SKM-1 treated with dmso at 0.1 percent for 144 hours (cell line): ENCODE measurements at regions not wholly inside any gene's neighbourhood (a gene's known extent, or its start where the extent isn't known, plus 50 kb on each side); places are given as distances from the start of the nearest gene placed in this dataset.

Experiments
- DNase-seq: peaks from one replicate; lab custom pipeline; 2025; ENCODE audit not compliant: unreplicated experiment; lab: John Stamatoyannopoulos, UW

DNA sequence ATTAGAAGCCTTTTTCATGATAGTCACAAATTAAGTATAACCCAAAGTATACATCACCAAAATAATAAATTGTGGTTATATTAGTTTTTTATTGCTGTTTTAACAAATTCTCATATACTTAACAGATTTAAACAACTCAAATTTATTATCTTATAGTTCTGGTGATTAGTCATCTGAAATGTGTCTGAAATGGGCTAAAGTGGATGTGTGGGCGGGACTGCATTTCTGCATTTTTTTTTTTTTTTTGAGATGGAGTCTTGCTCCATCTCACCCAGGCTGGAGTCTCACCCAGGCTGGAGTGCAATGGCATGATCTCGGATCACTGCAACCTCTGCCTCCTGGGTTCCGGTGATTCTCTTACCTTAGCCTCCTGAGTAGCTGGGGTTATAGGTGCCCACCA, 891.5 kb upstream of the CELF2 start:
- DNase-seq, result no peak

GRCh38 chr10:10128387-10128786, 889.3 kb upstream of the CELF2 start:
- no peak for DNase-seq

GRCh38 chr10:10130686-10131085, 887.0 kb upstream of the CELF2 start:
- DNase-seq, result no peak

GRCh38 chr10:10132009-10132408, 885.7 kb upstream of the CELF2 start:
- no peak for DNase-seq

GRCh38 chr10:10133281-10133680, 884.4 kb upstream of the CELF2 start:
- DNase-seq, result no peak

- no peak for DNase-seq
Measured at GRCh38 chr10:10138685-10139084, 879.0 kb upstream of the CELF2 start.

DNA sequence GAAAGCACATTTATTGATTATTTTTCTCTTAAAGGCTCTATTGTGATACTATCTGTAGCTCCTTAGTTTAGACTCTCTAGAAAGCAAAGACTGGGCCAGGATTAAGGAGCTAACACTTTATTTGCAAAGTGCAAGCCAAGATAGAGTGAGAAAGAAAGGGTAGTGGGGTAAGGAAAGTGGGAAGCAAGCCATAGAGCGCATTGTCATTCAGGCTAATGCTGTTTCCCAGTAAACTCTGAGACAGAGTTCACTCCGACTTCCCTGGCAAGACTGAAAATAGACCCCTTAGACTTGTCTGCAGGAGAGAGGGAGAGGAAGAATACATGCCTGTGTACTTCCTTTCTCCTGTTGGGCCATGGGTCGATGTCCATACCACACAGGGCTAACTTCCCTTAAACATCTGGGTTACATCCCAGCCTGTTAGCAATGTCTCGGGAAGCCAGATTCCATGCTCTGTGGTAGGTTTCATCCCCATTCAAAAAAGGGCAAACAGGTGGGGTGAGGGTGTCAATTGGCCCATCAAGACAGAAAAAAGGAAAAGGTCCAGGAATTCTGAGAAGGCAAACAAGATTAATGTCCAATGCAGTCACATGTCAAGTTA, 875.8 kb upstream of the CELF2 start:
- no peak for DNase-seq

DNA sequence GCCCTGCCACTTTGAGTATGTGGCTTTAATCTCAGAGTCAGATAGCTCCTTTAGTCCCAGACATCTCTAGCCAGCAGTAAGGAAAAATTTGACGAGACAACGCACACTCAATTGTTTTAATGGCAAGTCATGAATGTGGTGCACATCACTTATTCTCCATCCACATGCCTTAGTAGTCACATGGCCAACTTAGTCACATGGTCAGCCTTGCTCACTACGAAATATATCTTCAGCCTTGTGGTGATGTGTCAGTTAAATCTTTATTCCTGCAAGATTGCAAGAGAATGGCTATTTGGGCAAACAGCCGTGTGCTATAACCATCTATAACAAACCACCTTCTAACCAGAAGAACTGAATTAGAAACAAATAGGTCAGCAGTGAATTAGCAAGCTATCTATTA, 871.1 kb upstream of the CELF2 start:
- no peak for DNase-seq

DNA sequence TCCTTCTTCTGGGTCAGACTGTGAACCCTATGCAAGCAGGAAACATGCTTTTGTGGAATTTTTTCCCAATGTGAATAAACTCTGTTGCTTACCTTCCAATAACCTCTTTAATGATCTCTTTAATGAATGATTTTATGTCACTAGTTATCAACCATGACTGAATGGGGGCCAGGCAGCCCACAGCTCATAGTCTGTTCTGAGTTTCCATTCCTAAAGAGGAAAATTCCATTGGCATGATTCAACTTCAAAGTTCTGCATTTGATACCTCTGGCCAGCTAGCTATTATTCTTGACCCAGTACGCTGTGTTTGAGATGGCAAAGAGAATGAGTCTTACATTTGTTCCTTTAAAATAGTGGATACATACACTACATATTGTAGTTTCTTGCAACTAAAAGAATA, 867.8 kb upstream of the CELF2 start:
- DNase-seq, result no peak

DNA sequence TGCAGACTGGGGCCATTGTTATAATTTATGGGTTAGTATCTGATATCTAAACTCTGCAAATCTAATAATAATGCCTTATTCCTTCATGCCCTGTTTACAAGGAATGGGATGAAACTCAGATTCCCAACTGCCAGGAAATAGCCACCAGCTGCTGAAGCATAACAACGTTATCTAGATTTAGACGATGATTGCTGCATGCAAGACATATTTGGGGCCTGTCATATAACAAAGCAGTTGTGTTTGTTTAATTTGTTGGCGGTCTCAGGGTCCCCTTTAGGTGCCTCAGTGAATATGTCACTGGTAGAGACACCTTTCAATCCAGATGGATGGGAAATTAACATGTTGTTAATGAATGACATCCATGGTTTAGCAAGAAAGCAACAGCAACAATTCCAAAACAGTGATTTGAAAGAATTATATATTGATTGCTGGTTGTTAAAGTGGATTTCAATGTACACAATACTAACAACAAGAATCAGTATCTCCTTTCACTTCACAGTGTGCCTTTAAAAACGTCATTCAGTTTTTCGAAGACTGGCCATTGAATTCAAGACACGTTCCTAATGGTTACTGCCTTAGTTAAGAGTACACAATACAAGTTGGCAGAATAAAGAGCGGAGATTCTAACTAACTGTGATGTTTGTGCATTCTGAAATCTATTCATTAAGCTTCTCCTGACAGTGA, 860.6 kb upstream of the CELF2 start:
- DNase-seq, result no peak

DNA sequence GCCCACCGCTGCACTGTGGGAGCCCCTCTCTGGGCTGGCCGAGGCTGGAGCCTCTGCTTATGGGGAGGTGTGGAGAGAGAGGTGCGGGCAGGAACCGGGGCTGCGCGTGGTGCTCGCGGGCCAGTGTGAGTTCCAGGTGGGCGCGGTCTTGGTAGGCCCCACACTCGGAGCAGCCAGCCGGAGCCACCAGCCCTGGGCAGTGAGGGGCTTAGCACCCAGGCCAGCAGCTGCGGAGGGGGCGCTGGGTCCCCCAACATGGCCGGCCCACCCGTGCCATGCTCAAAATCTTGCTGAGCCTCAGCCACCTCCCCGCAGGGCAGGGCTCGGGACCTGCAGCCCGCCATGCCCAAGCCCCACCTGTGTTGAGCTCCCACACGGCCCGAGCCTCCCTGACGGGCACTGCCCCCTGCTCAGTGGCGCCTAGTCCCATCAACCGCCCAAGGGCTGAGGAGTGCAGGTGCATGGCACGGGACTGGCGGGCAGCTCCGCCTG, 856.8 kb upstream of the CELF2 start:
- no peak for DNase-seq

GRCh38 chr10:10164848-10165247, 852.8 kb upstream of the CELF2 start:
- no peak for DNase-seq

DNA sequence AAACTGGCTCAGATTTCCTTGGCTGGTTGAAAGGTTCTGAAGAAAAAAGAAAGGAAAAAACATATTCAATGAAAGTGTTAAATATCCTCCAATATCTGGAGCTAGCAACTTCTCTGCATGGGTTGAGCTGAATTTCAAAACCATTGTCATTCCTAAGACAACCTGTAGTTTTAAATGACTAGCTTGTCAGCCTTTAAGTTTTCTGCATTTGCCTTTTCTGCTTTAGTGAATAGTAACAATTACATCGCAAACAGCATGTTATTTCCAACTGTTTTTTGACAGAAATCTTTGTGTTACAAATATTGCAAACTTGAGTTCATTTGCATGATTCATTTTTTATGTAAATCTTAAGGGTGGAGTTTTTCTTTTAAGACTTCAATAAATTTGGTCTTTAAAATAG, 852.3 kb upstream of the CELF2 start:
- no peak for DNase-seq

DNA sequence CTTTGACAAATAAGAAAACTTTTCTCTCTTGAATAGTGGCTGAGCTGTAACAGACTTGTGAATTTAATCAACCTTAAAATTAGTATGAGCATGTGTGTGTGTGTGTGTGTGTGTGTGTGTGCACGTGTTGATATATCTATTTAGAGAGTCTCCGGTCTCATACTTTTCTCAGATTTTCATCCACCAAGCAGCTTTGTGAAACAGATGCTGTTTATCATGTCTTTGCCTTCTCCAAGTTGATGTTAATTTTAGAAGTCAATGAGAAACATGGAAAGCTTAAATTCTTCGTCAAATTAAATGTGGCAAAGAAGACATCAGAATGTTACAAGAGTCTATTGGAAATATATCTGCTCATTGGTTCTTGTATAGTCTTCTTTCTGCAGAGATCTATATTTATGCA, 839.2 kb upstream of the CELF2 start:
- no peak for DNase-seq

GRCh38 chr10:10193848-10194247, 823.8 kb upstream of the CELF2 start:
- no peak for DNase-seq

- DNase-seq, result no peak
Measured at GRCh38 chr10:10196701-10197100, 821.0 kb upstream of the CELF2 start.

DNA sequence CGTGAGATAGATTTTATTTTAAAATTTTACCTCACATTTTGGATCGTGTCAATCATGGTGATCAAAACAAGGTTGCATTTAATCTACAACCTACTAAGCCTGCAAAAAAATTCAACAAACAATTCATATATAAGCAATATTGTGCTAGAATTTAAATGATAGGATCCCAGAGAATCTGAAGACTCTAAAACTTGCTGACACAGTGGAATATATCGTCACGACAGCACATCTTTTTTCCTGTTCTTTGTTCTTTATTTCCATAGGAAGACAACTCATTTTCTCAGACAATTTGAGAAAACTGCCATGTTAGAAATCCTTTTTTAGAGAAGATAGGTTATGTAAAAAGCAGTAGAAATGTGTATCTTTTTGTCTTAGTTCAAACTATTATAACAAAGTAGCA, 820.2 kb upstream of the CELF2 start:
- DNase-seq, result no peak

DNA sequence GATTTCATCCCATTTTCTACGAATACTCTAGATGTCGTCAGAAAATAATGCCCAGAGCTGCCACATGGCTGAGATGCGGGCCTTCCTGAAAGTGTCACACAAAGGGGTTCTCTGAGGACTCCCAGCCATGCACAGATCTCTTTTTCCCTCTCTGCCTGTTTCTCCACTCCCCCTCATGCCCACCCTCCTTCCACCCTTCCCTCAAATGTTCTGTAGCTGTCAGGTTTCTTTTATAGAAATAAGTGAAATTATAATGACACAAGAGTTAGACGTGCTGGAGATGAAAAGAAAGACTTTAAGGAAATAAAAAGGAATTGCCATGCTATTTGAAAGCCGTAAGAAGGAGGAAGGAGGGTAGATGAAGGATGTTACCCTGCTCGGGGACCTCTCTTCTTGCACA, 819.3 kb upstream of the CELF2 start:
- no peak for DNase-seq

DNA sequence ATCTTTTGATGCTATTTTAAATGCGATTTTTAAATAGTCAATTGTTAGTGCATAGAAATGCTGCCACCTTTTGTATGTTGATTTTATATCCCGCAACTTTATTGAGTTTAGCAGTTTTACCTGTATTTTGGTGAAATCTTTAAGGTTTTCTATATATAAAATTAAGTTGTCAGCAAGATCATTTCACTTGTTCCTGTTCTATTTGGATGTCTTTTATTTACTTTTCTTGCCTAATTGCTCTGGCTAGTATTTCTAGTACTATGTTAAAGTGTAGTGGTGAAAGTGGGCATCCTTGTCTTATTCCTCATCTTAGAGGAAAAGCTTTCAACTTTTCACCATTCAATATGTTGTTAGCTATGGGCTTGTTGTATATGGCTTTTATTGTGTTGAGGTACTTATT, 813.3 kb upstream of the CELF2 start:
- no peak for DNase-seq

GRCh38 chr10:10205906-10206305, 811.8 kb upstream of the CELF2 start:
- DNase-seq, result no peak

- DNase-seq, result no peak
Measured at GRCh38 chr10:10207538-10207937, 810.1 kb upstream of the CELF2 start.

- DNase-seq, result no peak
Measured at GRCh38 chr10:10208196-10208595, 809.5 kb upstream of the CELF2 start.

DNA sequence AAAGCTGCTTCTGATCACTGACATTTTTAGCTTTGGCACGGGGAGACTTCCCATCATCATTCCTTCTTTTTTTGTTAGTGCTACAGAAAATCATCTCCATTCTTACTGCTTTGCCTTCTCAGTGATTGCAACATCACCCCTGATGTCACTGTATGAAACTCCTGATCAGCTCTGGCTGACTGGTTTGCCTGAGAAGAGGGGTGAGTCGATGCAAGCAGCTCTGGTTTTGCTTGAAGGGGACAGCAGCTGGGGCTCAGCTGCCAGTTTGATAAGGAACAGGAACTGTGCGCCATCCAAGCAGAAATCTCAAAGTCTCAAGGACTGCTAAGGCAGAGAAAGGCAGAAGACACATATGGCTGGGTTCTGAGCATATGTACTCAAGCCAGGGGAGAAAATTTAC, 808.5 kb upstream of the CELF2 start:
- DNase-seq, result no peak
